GM10266 (cell line): ENCODE measurements at regions not wholly inside any gene's neighbourhood (a gene's known extent, or its start where the extent isn't known, plus 50 kb on each side); places are given as distances from the start of the nearest gene placed in this dataset.

ENCODE experiments used
- DNase-seq: peaks from one replicate; pipeline ENCODE4 v3.0.0; 2012; ENCODE audit errors: extremely low spot score
- CTCF ChIP-seq: IDR thresholded peaks from 2 replicates; pipeline ENCODE4 v1.5.1; 2012; ENCODE audit warnings: mild to moderate bottlenecking, low read depth; ENCODE audit not compliant: control insufficient read depth, insufficient read depth; ENCODE audit errors: missing control alignments

DNA sequence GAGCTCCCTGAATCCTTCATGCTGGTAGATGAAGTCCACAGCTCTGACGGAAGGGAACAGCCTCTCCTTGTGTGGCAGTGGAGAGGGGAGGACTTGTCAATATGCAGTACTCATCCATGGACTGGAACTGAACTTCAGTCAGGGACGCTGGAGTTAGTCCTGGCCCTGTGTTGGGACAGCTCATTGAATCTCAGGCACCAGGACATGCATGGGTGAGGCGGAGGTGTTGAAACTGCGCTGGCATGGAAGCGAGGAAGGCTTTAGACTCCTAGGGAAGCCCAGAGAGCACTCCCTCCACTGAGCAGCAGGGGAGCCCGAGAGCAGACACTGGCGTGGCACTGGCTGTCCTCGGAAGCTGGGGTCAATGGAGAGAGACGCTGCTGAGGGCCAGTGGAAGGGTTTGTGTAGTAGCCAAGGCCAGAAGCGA lies 161.3 kb upstream of the GGTLC1 start:
- TF ChIP-seq CTCF, result peak; percentile 16
- no peak for DNase-seq

- TF ChIP-seq CTCF, result no peak
- no peak for DNase-seq
Measured at GRCh38 chr20:24149175-24149574, 160.6 kb upstream of the GGTLC1 start.

DNA sequence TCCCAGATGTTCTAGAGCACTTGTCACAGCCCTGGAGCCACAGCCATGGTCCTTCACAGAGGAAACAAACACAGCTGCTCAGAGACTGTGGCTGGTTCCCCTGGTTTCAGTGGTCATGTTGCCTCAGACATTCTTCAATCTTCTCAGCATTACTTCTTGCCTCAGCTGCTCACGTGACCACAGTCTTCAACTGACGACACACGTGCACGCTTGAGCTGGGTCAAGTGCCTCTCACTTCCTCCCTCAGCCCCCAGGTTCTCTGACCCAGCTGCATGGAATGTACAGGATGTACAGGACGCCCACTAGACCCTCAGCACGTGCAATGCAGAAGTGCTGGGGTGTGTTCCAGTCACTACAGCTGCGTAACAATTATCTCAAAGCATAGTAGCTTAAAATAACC lies 159.8 kb upstream of the GGTLC1 start:
- TF ChIP-seq CTCF, result no peak
- no peak for DNase-seq

GRCh38 chr20:24147961-24148360 lies 159.4 kb upstream of the GGTLC1 start:
- no peak for TF ChIP-seq CTCF
- no peak for DNase-seq

DNA sequence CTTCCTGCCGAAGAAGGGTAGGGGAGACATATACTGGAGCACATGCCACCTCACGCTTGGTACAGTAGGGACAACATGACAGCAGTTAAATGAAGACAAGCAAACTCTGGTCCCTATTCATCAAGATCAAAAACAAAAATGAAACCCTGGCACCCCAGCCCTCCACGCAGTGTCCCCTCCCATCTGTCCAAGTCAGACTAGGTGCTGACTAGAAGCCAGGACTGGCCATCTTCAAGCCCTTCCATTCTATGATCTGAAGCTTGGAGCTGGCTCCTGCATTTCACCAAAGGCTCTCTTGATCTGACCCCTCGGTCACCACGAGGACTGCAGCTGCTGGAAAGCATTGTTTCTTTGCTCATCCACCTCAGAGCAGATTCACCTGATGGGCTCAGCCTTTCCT lies 158.9 kb upstream of the GGTLC1 start:
- no peak for DNase-seq
- TF ChIP-seq CTCF, result no peak

- DNase-seq, result no peak
- TF ChIP-seq CTCF, result no peak
Measured at GRCh38 chr20:24146231-24146634, 157.7 kb upstream of the GGTLC1 start.

DNA sequence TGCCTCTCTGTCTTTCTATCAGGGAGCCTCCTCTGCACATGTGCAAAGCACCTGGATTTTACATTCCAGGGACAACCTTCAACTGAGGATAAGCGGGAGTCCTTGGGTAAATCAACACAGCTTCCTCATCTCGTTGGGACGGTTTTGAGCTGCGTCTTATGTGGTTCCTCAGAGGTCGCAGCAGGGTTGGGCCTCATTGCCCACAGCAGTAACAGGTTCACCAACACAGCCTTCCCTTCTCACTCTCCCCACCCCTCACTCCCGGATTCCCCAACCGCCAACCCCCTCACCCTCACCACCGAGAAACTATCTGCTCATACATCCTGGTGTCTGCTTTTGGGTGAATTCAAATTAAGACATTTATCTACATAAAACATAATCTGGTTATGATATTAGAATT lies 155.8 kb upstream of the GGTLC1 start:
- TF ChIP-seq CTCF, result no peak

DNA sequence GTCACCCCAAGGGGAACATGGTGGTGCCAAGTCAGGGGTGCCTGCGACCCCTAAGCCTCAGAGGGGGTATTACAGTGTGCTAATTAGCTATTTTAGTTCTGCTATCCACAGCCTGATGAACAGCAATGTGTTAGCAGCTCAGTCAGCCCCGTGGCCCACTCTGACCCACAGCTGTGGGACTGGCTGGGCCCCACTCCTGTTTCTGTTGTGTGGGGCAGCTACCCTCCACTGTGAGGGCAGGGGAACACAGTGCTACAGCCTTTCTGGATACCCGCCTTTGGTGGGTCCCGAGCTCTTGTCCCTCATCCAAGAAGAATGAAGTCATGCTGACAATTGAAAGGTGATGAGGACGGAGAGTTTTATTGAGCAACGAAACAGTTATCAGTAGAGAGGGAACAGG lies 152.5 kb upstream of the GGTLC1 start:
- DNase-seq, result no peak
- TF ChIP-seq CTCF, result no peak

More for the DNA sequence above, 155.8 kb upstream of the GGTLC1 start:
- DNase-seq, result no peak
